NCI-H510A treated with DMSO at 0.1 percent for 48 hours (cell line): ENCODE measurements at regions not wholly inside any gene's neighbourhood (a gene's known extent, or its start where the extent isn't known, plus 50 kb on each side); places are given as distances from the start of the nearest gene placed in this dataset.
"Not testable (repeated sequence)": the region's sequence is repeated elsewhere in the genome, so short reads cannot be mapped to it uniquely, and the experiment has no call there.

ENCODE experiments used
- DNase-seq: peaks from one replicate; lab custom pipeline; 2025; lab: John Stamatoyannopoulos, UW

GRCh38 chr13:67554746-67555452 is 324.8 kb upstream of the PCDH9 start:
- DNase-seq = no peak

DNA sequence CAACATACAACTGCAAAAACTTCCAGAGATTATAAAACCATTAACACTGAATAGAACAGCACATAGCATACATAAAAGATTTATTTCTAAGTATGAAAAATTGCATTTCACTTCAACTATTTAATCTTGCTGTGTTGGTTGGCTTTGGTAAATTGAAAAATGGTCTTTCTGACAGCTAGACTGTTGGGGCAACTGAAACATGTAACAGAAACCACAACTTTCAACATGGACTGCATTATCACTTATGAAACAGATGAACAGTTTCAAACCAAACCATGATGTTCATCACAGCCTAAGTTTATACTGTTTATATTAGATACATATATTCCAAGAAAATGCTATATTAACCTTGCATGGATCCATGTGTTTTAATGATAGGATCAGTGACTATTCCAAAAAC is 324.1 kb upstream of the PCDH9 start:
- DNase-seq = no peak

DNA sequence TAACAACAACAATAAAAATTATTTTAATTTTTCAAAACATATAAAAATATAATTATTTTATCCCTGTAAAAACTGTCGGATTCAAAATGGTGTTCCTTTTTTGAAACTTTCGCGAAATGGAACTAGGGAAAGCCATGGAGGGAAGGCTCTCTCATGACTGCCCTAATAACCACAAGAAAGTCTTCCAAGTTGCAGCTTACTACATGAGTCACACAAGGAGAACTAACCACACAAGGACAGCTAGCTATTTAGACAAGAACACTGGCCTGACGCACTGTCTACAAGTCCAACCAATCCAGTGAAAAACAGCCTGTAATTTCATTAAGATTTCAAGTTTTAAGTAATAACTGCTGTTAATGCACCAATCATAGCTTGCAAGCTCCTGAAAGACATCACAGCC is 319.2 kb upstream of the PCDH9 start:
- no peak for DNase-seq

GRCh38 chr13:67538906-67539305 is 308.8 kb upstream of the PCDH9 start:
- DNase-seq = no peak

DNA sequence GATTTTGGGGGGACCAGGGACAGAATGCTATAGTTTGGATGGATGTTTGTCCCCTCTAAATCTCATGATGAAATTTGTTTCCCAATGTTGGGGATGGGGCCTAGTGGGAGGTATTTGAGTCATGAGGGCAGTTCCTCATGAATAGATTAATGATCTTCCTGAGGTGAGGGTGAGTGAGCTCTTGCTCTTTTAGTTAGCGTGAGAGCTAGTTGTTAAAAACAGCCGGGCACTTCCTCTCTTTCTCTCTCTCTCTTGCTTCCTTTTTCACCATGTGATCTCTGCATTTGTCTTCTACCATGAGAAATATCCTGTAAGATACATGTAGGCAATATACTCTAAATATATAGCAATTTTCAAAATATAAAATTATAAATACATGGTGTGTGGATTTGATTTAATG is 290.8 kb upstream of the PCDH9 start:
- no peak for DNase-seq

- DNase-seq = no peak
These were observed 289.2 kb upstream of the PCDH9 start for GRCh38 chr13:67519356-67519755.

GRCh38 chr13:67518785-67519184 is 288.6 kb upstream of the PCDH9 start:
- DNase-seq = no peak

DNA sequence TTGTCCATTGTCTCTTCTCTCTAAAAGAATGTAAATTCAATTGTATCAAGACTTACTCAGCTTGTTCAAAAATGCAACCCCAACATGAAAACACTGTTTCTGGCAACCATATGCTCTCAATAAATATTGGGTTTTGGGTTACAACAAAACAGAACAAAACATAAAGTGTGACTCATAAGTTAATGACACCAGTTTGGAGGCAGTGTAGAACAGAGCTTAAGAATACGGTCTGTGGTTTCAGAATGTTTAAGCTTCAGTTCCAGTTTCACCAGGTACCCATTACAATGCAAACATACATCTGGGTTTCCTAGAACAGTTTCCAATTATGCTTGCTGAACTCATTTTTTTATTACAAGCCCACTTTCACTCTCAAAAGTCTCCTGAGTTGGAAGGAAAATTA is 285.8 kb upstream of the PCDH9 start:
- DNase-seq = no peak

- DNase-seq = no peak
These were observed 278.9 kb upstream of the PCDH9 start for GRCh38 chr13:67509018-67509417.

DNA sequence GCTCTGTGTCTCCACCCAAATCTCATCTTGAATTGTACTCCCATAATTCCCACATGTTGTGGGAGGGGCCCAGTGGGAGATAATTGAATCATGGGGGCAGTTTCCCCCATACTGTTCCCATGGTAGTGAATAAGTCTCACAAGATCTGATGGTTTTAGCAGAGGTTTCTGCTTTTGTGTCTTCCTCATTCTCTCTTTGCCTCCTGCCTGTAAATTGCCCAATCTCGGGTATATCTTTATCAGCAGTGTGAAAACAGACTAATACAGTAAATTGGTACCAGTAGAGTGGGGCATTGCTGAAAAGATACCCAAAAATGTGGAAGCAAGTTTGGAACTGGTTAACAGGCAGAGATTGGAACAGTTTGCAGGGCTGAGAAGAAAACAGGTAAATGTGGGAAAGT is 278.1 kb upstream of the PCDH9 start:
- not testable (repeated sequence) for DNase-seq

DNA sequence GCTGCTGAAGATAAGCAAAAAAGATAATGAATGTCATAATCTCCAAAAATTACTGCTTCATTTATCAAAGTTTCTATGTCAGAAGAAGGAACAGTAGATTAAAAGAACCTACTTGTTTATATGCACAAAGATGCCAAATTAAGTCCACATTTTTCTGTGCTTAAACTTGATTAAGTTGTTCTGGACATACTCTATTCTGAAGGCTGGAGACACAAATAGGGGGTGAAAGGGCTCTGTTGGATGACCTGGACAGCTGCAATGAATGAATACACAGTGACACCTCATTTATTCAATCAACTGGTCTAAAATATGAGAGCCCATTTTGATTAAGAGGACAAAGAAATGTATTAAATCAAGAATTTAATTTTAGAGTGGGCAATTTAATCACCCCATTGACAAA is 276.3 kb upstream of the PCDH9 start:
- no peak for DNase-seq

- DNase-seq = no peak
These were observed 275.2 kb upstream of the PCDH9 start for GRCh38 chr13:67505376-67505775.

DNA sequence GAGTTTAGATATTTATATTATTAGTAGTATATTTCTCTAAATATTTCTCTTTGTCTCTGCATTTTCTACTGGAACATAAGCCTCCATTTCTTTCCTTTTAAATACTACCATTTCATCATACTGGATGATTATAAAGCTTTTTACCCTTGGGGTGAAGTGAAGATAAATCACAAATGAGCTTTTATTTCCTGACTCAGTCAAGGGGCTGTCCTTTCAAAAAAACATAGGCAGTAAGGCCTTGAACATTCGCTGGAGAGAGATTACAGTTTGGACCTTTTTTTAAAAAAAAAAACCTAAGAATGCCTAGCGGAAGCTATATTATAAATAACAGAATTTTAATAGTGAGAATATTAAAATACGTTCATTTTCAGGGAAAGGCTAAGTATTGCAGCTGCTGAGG is 268.8 kb upstream of the PCDH9 start:
- DNase-seq = no peak

- DNase-seq = no peak
These were observed 263.7 kb upstream of the PCDH9 start for GRCh38 chr13:67493835-67494234.

DNA sequence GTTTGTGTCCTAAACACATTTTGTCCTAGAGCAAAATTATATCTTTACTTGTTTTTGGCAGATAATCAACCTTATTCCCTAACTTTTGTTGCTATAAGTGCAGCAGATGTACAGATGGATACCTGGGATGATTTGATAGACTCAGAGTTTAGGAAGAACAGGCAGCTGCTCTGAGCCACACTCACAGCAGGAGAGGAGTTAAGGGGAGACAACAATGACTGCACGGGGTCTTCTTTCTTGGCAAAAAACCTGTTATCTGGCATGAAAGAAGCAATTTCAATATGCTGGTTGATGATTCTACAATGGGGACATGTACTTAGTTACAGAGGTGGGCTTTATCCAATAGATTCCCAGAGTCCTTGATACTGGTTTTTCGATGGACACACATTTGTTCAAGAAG is 258.9 kb upstream of the PCDH9 start:
- no peak for DNase-seq

DNA sequence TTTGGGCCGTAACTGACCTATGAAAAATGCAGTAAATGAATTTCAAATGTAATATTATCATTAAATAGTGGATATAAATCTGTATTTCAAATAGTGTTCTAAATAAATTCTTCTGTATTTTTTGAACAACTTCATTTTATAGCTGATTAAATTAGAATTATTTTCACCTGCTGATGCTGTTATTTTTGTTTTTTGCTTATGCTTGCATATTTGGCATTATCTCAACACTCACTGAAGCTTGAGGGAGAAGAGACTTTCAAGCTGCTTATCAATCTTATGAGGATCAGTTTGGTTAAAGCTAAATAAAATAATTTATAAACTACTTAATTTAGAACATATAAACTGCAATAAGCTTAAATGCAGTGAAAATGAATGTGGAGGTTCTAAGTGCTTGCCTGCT is 251.3 kb upstream of the PCDH9 start:
- no peak for DNase-seq

DNA sequence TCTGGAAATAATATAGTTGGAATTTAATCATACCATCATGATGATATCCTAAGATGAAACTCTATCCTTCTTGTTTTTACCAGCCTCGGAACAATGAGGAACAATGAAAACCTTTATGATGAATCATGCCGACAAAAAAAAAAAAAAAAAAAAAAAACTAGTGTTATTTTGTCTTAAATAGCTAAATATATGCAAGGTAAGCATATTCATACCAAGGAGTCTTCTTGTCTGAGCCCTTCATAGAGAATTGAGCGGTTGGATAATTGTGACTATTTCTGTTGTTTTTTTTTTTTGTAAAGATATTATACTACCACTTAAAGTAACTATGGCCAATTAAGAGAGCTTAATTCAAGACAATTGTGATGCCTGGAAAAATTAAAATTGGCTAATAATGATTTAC is 244.0 kb upstream of the PCDH9 start:
- no peak for DNase-seq

DNA sequence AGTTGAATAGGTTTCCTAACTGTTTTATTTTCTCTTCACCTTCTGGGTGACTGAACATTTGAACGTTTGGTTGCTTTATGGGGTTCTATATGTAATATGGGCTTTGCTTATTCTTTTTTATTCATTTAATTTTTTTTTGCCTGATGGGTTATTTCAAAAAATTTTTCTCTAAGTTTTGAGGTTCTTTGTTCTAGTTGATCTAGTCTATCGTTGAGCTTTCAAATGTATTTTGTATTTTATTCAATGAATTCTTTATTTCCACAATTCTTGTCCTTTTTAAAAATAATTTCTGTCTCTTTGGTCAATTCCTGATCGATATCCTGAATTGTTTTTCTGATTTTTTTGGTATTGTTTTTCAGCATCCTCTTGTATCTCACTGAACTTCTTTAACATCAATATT is 239.5 kb upstream of the PCDH9 start:
- DNase-seq = no peak

GRCh38 chr13:67466569-67466968 is 236.4 kb upstream of the PCDH9 start:
- DNase-seq = no peak

- no peak for DNase-seq
These were observed 234.0 kb upstream of the PCDH9 start for GRCh38 chr13:67464154-67464553.

DNA sequence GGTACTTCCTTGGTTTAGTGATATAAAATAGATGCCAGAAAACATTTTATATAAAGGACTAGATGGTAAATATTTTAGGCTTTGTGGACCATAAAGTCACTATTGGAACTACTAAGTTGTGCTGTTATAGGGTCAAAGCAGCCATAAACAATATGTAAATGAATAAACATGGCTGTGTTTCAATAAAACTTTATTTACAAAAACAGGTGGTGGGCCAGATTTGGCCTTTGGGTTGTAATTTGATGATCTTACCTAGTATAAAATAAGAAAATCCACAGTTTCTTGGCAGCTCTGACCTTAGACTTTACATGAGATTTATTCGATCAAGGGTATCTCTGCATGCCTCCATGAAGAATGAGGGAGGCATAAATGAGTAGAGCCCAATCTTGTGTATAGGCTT is 232.0 kb upstream of the PCDH9 start:
- no peak for DNase-seq

GRCh38 chr13:67452526-67452925 is 222.4 kb upstream of the PCDH9 start:
- DNase-seq = not testable (repeated sequence)

DNA sequence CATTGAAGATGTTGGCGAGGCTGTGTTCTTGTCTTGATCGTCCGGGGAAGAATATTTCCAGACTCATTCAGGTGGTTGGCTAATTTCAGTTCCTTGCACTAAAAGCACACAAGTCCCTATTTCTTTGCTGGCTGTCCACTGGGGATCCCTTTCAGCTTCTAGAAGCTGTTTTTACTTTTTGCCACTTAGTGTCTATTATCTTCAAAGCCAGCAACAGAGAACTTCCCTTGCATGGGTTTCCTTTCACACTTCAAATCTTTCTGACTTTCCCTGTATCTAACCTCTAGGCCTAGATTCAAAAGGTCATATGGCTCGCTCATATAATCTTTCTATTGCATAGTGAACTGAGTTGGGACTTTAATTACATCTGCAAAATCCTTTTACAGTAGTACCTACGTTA is 215.3 kb upstream of the PCDH9 start:
- DNase-seq = no peak

- no peak for DNase-seq
These were observed 213.8 kb upstream of the PCDH9 start for GRCh38 chr13:67443923-67444322.
